ENCODE measurements at regions not wholly inside any gene's neighbourhood (a gene's known extent, or its start where the extent isn't known, plus 50 kb on each side); places are given as distances from the start of the nearest gene placed in this dataset.

DNA sequence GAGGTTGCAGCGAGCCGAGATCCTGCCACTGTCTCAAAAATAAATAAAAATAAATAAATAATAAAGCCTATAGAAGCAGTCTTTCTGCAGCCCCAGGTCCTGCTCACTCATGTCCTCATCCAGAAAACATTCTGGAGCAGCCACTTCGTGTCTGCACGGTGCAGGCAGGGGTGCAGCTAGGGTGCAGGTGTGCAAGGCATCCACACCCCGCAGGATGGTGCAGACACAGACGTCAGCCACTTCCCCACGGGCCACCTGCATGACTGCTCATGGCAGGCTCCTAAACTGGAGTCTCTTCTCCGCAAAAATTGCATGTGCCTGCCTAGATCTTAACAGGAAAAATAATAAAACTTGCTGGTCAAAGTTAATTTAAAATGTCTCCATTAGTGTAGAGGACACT, 80.2 kb upstream of the SNTG2 start (continued):
- TF ChIP-seq IKZF4 (CRISPR knock-in tag; IDR thresholded peaks at IDR 0.05; ENCODE audit: borderline replicate concordance, low read depth, not compliant biosample characterization): no peak

- CTCF ChIA-PET (ENCODE audit: low intra/inter-chr PET ratio, low total read pairs): no interaction called here
- Histone ChIP-seq H3K4me1 (ENCODE audit: insufficient read depth, low read length) (no peaks in the 10 kb centered on the region), H3K9ac (ENCODE audit: insufficient read depth, low read depth, low read length) (no peak overlapping the region), H3K9me3 (ENCODE audit: low read length) (no peaks in the 10 kb centered on the region), H3K36me3 (replicated peaks in 1 of 2; ENCODE audit: control insufficient read depth in 1 of 2, insufficient read depth in 2 of 2, low read length in 2 of 2) (no peaks in the 10 kb centered on the region), H3K4me2 (ENCODE audit: low read depth, low read length) (no peak overlapping the region), H2AFZ (ENCODE audit: low read length) (no peak overlapping the region), H3K27me3 (ENCODE audit: control insufficient read depth in 1 of 2, insufficient read depth in 2 of 2, low read length in 2 of 2) (peaks cover 12 to 67% of the 10 kb centered on the region in 2 experiments), H3K27ac (ENCODE audit: extremely low read length, insufficient read depth, low read length) (no peak overlapping the region), H3K79me2 (ENCODE audit: insufficient read depth, low read length) (no peaks in the 10 kb centered on the region), H3K4me3 (replicated peaks in 1 of 3; ENCODE audit: insufficient read depth in 1 of 3, low read depth in 2 of 3, low read length in 3 of 3) (no peak overlapping the region), H4K20me1 (ENCODE audit: insufficient read depth, low read length) (no peaks in the 10 kb centered on the region)
- intact Hi-C loops (cut with micrococcal nuclease; ENCODE audit: unreplicated experiment) (no loop called here), in situ Hi-C loops (cut with HindIII; ENCODE audit: extremely low pct_ligation_motif_present, low pct_unique_long_range_greater_than_20kb) (no loop called here)
- POLR2A ChIA-PET: no interaction called here
- FAIRE-seq (no peak), ATAC-seq (no peak), DNase-seq (ENCODE audit: low spot score) (no peak)
- 0% methylated on average over 1 of the region's 1 CpG for WGBS (ENCODE audit: low lambda C conversion rate)
- no TSS peak for BruUV-seq (replicated peaks)
- TF ChIP-seq TBX3 (IDR thresholded peaks at IDR 0.05; ENCODE audit: borderline replicate concordance) (no peak), GATAD1 (CRISPR knock-in tag; IDR thresholded peaks at IDR 0.05) (no peak), ZNF776 (CRISPR knock-in tag; IDR thresholded peaks at IDR 0.05) (no peak), ARNT (IDR thresholded peaks at IDR 0.05) (no peak), ZNF441 (CRISPR knock-in tag; IDR thresholded peaks at IDR 0.05; ENCODE audit: borderline replicate concordance) (no peak), AGO2 (optimal IDR thresholded peaks at IDR 0.05; ENCODE audit: low read depth, low read length) (no peak), FOSL2 (CRISPR knock-in tag; IDR thresholded peaks at IDR 0.05) (no peak), RBM22 (optimal IDR thresholded peaks at IDR 0.05; ENCODE audit: low read length) (no peak), ZNF569 (CRISPR knock-in tag; IDR thresholded peaks at IDR 0.05; ENCODE audit: borderline replicate concordance) (no peak)
- TF ChIP-seq, protein P1, sequence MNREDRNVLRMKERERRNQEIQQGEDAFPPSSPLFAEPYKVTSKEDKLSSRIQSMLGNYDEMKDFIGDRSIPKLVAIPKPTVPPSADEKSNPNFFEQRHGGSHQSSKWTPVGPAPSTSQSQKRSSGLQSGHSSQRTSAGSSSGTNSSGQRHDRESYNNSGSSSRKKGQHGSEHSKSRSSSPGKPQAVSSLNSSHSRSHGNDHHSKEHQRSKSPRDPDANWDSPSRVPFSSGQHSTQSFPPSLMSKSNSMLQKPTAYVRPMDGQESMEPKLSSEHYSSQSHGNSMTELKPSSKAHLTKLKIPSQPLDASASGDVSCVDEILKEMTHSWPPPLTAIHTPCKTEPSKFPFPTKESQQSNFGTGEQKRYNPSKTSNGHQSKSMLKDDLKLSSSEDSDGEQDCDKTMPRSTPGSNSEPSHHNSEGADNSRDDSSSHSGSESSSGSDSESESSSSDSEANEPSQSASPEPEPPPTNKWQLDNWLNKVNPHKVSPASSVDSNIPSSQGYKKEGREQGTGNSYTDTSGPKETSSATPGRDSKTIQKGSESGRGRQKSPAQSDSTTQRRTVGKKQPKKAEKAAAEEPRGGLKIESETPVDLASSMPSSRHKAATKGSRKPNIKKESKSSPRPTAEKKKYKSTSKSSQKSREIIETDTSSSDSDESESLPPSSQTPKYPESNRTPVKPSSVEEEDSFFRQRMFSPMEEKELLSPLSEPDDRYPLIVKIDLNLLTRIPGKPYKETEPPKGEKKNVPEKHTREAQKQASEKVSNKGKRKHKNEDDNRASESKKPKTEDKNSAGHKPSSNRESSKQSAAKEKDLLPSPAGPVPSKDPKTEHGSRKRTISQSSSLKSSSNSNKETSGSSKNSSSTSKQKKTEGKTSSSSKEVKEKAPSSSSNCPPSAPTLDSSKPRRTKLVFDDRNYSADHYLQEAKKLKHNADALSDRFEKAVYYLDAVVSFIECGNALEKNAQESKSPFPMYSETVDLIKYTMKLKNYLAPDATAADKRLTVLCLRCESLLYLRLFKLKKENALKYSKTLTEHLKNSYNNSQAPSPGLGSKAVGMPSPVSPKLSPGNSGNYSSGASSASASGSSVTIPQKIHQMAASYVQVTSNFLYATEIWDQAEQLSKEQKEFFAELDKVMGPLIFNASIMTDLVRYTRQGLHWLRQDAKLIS (CRISPR knock-in tag; IDR thresholded peaks at IDR 0.05): no peak
- TF ChIP-seq, protein P2, sequence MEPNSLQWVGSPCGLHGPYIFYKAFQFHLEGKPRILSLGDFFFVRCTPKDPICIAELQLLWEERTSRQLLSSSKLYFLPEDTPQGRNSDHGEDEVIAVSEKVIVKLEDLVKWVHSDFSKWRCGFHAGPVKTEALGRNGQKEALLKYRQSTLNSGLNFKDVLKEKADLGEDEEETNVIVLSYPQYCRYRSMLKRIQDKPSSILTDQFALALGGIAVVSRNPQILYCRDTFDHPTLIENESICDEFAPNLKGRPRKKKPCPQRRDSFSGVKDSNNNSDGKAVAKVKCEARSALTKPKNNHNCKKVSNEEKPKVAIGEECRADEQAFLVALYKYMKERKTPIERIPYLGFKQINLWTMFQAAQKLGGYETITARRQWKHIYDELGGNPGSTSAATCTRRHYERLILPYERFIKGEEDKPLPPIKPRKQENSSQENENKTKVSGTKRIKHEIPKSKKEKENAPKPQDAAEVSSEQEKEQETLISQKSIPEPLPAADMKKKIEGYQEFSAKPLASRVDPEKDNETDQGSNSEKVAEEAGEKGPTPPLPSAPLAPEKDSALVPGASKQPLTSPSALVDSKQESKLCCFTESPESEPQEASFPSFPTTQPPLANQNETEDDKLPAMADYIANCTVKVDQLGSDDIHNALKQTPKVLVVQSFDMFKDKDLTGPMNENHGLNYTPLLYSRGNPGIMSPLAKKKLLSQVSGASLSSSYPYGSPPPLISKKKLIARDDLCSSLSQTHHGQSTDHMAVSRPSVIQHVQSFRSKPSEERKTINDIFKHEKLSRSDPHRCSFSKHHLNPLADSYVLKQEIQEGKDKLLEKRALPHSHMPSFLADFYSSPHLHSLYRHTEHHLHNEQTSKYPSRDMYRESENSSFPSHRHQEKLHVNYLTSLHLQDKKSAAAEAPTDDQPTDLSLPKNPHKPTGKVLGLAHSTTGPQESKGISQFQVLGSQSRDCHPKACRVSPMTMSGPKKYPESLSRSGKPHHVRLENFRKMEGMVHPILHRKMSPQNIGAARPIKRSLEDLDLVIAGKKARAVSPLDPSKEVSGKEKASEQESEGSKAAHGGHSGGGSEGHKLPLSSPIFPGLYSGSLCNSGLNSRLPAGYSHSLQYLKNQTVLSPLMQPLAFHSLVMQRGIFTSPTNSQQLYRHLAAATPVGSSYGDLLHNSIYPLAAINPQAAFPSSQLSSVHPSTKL (CRISPR knock-in tag; IDR thresholded peaks at IDR 0.05): no peak
Measured at GRCh38 chr2:869894-870293, 80.8 kb upstream of the SNTG2 start.
